ENCODE measurements at regions not wholly inside any gene's neighbourhood (a gene's known extent, or its start where the extent isn't known, plus 50 kb on each side); places are given as distances from the start of the nearest gene placed in this dataset.
A peak's percentile ranks its signal among the peaks of the same experiment; 100 is the strongest.
"Not testable (repeated sequence)": the region's sequence is repeated elsewhere in the genome, so short reads cannot be mapped to it uniquely, and the experiment has no call there.

DNA sequence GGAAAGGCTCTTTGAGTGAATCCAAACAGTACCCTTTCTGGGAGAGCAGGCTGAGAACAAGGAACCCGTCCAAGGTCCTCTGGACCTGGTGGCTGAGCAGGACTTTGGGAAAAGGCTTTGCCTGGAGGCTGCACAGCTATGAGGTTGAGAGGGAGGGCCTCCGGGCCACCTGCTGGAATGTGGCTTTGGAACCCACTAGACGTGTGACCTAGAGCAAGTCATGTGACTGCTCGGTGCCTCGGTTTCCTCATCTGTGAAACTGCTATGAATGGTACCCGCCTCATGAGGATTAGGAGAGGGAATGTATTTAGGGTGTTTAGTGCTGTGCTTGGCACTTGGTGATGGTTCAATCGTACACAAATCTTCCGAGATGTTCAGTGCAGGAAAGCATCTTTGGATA, 50.4 kb downstream of the HAPSTR1 start:
- no peak for DNase-seq

DNA sequence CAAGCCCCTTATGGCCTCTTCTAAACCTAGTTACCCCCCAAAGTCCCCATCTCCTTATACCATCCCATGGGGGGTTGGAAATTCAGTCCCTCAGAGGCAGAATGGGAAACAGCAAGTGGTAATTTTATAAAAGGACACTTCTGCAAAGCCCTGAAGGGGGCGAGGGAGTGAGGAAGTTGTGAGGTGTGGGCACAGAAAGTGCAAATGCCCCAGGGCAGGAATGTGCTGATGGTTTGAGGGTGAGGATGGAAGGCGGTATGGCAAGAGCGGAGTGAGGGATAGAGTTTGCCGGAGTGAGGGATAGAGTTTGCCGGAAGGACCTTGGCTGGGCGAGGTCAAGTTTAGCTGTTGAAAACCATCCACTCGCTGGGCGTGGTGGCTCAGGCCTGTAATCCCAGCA, 52.7 kb downstream of the HAPSTR1 start:
- no peak for DNase-seq

DNA sequence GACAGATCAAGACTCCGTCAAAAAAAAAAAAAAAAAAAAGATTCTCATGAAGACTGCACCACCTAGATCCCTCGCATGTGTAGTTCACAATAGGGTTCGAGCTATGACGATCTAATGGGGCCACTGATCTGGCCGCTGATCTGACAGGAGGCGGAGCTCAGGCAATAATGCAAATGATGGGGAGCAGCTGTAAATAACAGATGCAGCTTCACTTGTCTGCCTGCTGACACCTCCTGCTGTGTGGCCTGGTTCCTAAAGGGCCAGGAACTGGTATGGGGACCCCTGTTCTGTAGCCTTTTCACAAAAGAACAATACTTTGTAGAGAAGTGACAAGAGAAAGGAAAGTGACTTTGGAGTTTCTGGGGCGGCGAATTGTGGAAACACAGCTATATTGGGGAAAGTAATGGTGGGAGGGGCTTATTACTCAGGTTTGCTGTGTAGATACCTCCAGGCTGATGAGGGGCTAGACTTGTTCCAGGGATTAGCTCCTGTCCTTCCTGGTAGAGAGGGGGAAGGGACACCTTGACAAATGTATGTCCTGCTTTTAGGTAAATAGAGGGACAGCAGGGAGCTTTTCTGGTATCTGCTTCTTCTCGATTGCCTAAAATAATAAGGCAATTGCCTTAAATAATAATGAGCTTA, 57.1 kb downstream of the HAPSTR1 start:
- DNase-seq: no peak

DNA sequence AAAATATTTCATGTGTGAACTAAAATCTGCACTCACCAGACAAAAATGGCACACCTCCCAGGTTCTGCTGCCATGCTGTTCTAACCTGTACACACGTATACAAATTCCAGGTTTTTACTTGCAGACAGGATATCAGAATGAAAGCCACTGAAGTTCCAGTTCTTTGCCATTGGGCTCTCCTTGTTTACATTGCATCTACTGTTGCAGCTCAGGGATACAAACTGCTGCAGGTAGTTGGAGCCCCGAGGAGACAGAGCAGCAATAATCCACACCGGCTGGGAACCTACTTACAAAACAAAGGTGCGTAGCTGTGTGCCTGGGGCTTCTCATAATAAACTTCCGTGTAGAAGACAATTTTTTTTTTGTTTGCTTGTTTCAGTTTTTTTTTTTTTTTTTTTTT, 59.6 kb downstream of the HAPSTR1 start:
- DNase-seq: no peak

GRCh38 chr16:9151597-9151996, 60.2 kb downstream of the HAPSTR1 start:
- DNase-seq: no peak

DNA sequence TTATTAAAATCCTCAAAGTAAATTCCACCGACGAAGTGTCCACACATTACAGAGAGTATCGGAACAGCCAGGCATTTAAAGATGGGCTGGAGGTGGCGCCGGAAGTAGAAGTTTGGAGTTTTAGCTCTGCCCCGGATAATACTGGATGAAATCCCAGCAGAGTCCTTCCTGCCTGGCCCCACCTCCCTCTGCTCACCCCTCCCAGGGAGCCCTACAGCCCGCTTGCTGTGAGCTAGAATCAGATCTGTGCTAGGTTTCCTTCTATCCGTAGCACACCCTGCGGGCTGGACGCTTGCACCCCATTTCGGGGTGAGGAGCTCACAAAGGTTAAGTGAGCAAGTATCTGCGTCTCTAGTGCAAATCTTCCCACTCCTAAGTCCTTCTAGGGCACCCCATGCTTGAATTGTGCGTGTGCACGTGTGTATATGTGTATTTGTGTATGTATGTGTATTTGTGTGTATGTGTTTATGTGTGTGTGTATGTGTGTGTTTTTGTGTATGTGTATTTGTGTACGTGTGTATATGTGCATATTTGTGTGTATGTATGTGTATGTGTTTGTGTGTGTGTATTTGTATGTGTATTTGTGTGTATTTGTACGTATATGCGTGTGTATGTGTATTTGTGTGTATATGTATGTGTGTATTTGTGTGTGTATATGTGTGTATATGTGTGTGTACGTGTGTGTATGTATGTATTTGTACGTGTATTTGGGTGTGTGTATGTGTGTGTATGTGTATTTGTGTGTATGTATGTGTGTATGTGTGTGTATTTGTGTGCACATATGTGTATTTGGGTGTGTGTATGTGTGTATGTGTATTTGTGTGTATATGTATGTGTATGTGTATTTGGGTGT, 61.4 kb downstream of the HAPSTR1 start:
- DNase-seq: no peak

DNA sequence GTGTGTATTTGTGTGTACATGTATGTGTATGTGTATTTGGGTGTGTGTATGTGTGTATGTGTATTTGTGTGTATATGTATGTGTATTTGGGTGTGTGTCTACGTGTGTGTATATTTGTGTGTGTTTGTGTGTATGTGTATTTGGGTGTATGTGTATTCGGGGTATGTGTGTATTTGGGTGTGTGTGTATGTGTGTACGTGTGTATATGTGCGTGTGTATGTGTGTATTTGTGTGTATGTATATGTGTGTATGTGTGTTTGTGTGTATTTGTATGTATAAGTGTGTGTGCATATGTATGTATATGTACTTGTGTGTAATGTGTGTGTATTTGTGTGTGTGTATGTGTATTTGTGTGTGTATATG, 62.0 kb downstream of the HAPSTR1 start:
- no peak for DNase-seq

DNA sequence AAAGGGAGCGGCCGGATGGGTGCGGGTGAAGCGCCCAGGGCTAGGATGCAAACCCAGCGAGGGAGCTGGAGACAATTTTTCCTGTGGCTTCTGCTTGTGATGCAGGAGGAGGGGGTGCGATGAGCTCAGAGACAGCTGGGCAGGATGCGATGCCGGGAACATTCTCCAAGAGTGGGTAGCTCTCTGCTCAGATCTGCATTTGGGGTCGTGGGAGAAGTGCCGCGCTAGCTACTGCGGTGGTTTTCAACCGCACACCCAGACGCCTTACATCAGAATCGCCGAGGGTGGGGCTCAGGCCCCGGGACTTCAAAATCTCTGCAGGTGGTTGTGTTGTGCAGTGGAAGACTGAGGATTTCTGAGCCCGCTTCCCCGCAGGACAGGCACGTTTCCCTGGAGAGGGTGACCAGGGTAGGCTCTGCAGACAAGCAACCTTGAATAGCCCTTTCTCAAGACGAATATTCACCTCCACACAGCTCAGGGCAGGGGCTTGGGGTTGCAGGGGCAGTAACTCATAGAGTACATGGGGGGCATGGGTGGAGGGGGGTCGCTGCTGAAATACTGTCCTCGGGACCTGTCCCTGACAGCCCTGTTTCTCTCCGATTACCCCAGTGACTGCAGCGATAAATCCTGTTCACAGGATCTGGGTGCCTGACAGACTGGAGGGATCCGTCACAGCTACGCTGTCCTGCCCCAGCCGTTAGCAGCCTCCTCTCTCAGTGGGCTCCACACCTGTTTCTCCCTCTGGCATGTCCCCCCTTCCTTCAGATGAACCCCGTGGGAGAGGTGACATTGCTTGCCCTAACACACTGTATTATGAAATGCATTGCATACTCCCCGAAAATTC, 63.3 kb downstream of the HAPSTR1 start:
- no peak for DNase-seq

GRCh38 chr16:9155871-9156270, 64.4 kb downstream of the HAPSTR1 start:
- DNase-seq: no peak

DNA sequence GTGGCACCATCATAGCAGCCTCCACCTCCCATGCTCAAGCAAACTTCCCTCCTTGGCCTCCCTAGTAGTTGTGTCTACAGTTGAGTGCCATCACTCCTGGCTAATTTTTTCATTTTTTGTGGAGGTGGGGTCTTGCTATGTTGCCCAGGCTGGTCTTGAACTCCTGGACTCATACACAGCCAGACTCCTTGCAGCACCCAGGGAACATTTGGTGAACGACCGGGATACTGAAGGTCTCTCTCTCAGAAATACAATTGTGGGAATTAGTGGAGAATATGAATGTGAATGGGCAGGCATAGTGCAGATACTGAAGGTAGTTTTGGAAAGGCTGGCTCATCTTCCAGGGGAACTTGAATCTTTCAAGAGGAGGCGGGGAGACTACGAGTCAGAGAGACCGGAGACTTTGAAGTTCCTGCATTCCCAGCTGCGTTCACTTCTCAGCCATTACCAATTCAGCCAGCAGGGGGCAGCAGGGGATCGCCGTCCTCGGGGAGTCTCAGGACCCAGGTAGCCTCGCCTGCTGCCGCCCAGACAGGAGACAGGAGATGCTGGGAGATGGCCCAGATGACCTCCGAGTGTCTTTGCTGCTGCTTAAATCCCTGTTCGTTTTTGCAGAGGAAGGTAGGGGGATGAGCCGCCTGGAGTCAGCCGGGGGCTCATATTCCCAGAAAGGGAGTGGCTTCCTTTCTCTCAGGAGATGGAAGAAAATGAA, 68.6 kb downstream of the HAPSTR1 start:
- DNase-seq: peak; percentile 51

DNA sequence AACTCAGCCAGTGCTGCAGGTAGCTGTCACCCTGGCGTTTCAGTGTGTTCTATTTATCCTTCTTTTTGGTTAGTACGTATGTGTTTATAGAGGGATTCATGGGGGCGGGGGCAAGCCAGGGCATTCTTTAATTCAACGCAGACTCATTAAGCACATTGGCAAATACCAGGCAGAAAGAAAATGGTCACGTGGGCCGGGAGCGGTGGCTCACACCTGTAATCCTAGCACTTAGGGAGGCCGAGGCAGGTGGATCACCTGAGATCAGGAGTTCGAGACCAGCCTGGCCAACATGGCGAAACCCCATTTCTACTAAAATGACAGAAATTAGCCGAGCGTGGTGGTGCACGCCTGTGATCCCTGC, 69.1 kb downstream of the HAPSTR1 start:
- no peak for DNase-seq

- no peak for DNase-seq
These were observed 74.2 kb downstream of the HAPSTR1 start for GRCh38 chr16:9165681-9166080.

DNA sequence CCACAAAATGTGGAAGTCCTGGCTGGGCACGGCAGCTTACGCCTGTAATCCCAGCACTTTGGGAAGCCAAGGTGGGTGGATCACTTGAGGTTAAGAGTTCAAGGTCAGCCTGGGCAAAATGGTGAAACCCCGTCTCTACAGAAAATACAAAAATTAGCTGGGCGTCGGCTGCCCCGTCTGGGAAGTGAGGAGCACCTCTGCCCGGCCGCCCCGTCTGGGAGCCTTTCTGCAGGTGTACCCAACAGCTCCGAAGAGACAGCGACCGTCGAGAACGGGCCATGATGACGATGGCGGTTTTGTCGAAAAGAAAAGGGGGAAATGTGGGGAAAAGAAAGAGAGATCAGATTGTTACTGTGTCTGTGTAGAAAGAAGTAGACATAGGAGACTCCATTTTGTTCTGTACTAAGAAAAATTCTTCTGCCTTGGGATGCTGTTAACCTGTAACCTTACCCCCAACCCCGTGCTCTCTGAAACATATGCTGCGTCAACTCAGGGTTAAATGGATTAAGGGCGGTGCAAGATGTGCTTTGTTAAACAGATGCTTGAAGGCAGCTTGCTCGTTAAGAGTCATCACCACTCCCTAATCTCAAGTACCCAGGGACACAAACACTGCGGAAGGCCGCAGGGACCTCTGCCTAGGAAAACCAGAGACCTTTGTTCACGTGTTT, 75.0 kb downstream of the HAPSTR1 start:
- not testable (repeated sequence) for DNase-seq

GRCh38 chr16:9169094-9169493, 77.7 kb downstream of the HAPSTR1 start:
- no peak for DNase-seq

DNA sequence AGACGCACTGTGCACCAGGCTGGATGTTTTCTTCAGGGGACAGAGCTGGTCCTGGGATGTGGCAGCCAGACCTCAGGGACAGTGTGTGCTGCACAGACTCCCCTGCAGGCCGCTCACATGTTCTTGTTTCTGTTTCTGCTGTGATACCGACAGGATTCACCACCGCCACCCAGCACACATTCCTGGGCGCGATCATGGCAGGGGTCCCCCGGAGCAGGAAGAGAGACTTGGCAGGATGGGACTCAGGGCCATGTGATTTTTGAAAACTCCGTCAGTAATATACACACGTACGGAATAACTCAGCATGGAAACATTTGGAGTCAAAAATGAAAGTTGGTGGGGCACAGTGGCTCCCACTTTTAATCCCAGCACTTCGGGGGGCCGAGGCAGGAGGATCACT, 79.0 kb downstream of the HAPSTR1 start:
- no peak for DNase-seq

- no peak for DNase-seq
These were observed 85.3 kb downstream of the HAPSTR1 start for GRCh38 chr16:9176547-9177418.

DNA sequence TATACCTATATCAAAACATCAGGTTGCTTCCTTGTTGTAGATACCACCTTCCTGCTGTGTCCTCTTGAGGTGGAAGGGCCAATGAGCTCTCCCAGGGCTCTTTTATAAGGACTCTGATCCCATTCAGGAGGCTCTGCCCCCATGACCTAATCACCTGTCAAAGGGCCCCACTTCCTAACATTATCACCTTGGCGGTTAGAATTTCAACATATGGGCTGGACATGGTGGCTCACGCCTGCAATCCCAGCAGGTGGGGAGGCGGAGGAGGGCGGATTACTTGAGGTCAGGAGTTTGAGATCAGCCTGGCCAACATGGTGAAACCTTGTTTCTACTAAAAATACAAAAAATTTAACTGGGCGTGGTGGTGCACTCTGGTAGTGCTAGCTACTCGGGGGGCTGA, 86.4 kb downstream of the HAPSTR1 start:
- no peak for DNase-seq

- DNase-seq: no peak
These were observed 92.4 kb downstream of the HAPSTR1 start for GRCh38 chr16:9183682-9184353.

GRCh38 chr16:9184354-9184690, 92.9 kb downstream of the HAPSTR1 start:
- no peak for DNase-seq

DNA sequence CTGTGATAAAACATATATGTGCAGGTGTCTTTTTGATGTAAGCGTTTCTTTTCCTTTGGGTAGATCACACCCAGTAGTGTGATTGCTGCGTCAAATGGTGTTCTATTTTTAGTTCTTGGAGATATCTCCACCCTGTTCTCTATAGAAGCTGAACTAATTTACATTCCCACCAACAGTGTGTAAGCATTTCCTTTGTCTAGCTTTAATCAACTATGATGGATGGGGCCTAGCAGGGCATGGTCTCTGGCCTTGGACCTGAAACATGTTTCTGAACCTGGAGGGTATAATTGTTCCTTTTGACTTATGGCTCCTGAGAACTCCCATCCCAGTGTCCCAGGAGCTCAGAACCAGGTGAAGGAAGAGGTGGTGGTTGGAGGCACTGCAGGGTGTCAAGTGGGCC, 93.9 kb downstream of the HAPSTR1 start:
- DNase-seq: no peak

GRCh38 chr16:9186061-9186460, 94.6 kb downstream of the HAPSTR1 start:
- DNase-seq: no peak

Data from NCI-H2107 (cell line).